Gastrocnemius medialis (tissue), 4 donors: ENCODE measurements at regions not wholly inside any gene's neighbourhood (a gene's known extent, or its start where the extent isn't known, plus 50 kb on each side); places are given as distances from the start of the nearest gene placed in this dataset.

ENCODE experiments used
- ATAC-seq, 2 donors: fragments of 150-250 bp; one replicate each; pipeline ENCODE4 v1.9.1; 2016
- DNase-seq, 2 donors: peaks; one replicate each; pipeline ENCODE4 v3.0.0-alpha.2; 2019
- H3K27ac ChIP-seq, 4 donors: fragments of 200-600 bp; sonication (generic); 1 replicate in 1 of 4; 2 replicates in 3 of 4; pipeline ENCODE4 v1.5.1; 2016 to 2018; ENCODE audit warnings: mild to moderate bottlenecking in 2 of 4, moderate library complexity in 1 of 4
- H3K27me3 ChIP-seq, 3 donors: fragments of 200-600 bp; sonication (generic) in 2 of 3; 1 replicate in 1 of 3; 2 replicates in 2 of 3; pipeline versions ENCODE4 v1.5.1 to v1.6.0; 2016 to 2019; ENCODE audit warnings: mild to moderate bottlenecking in 1 of 3, moderate library complexity in 1 of 3
- H3K36me3 ChIP-seq, 2 donors: fragments of 200-600 bp; sonication (generic) in 1 of 2; one replicate each; pipeline ENCODE4 v1.5.1; 2017 to 2018
- H3K4me1 ChIP-seq, 2 donors: fragments of 200-600 bp; sonication (generic) in 1 of 2; one replicate each; pipeline ENCODE4 v1.5.1; 2016 to 2017; ENCODE audit warnings: mild to moderate bottlenecking in 2 of 2
- H3K4me3 ChIP-seq, 4 donors: fragments of 200-600 bp; sonication (generic) in 3 of 4; 1 replicate in 1 of 4; 2 replicates in 3 of 4; pipeline ENCODE4 v1.5.1; 2016 to 2019; ENCODE audit warnings: mild to moderate bottlenecking in 2 of 4
- H3K9me3 ChIP-seq, 3 donors: fragments of 200-600 bp; sonication (generic) in 2 of 3; 1 replicate in 1 of 3; 2 replicates in 2 of 3; pipeline ENCODE4 v1.5.1; 2016 to 2019
- POLR2A ChIP-seq, 2 donors: fragments of 450-650 bp; IDR thresholded peaks; one replicate each; pipeline ENCODE4 v1.6.1; 2017; ENCODE audit warnings: antibody characterized with exemption in 2 of 2, mild to moderate bottlenecking in 2 of 2, moderate library complexity in 2 of 2
- in situ Hi-C, 4 donors: fragments of 200-750 bp; cut with MboI; loops; one replicate each; pipeline versions ENCODE4 v1.15.0 to v1.8.0; 2017; ENCODE audit warnings: low sequenced_read_pairs in 4 of 4
- intact Hi-C: fragments of 100-400 bp; cut with DNase I; formaldehyde crosslinking; loops from one replicate; pipeline ENCODE4 v1.15.1; 2023; ENCODE audit warnings: low total_unique reads
- TF ChIP-seq, protein P1 (sequence below), 5 experiments: fragments of 450-650 bp in 3 of 5; fragments of 200-600 bp in 2 of 5; sonication (generic) in 2 of 5; IDR thresholded peaks in 4 of 5; conservative IDR thresholded peaks in 1 of 5; 1 replicate in 4 of 5; 2 replicates in 1 of 5; pipeline ENCODE4 v1.5.1; 2016 to 2019; ENCODE audit warnings: antibody characterized with exemption in 5 of 5, mild to moderate bottlenecking in 3 of 5, moderate library complexity in 3 of 5

DNA sequence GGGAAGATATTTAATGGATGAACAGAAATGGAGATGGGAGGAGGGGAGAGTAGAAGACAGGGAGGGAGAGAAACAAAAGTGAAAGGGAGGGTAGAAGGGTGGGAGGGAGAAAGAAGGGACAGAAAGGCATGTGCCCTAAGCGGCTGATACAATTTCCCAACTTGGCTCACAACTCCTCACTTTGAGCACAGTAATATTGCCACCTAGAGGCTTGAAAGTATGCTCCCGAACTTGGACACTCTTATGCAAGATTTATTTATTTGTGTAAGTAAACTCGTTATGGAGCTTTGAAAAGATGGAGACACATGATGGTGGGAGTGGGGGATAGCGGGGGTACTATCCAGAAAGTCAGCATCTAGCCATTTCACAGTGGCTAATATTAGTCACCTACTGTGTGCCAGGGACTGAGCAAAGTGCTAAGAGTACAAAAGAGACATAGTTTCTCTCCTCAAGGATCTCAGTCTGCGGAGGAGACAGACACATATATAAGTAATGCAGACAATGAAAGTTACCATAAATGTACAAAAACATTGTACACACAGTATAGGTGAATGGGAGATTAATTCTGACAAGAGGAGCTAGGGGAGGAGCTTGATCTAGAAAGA is 189.7 kb downstream of the SEC16B start:
- no peaks in the 10 kb centered on the region for H3K36me3 ChIP-seq
- ATAC-seq: peak; percentile 98 to 99
- peaks cover 0 to 9% of the 10 kb centered on the region in 2 donors for H3K4me1 ChIP-seq
- intact Hi-C loops: loop anchor here (1.0 to 5.0 kb wide), 3 partner anchors 353 to 883 kb away; no protein-coding TSS in a partner anchor
- no peak for TF ChIP-seq POLR2A (IDR thresholded peaks at IDR 0.05)
- TF ChIP-seq, protein P1, sequence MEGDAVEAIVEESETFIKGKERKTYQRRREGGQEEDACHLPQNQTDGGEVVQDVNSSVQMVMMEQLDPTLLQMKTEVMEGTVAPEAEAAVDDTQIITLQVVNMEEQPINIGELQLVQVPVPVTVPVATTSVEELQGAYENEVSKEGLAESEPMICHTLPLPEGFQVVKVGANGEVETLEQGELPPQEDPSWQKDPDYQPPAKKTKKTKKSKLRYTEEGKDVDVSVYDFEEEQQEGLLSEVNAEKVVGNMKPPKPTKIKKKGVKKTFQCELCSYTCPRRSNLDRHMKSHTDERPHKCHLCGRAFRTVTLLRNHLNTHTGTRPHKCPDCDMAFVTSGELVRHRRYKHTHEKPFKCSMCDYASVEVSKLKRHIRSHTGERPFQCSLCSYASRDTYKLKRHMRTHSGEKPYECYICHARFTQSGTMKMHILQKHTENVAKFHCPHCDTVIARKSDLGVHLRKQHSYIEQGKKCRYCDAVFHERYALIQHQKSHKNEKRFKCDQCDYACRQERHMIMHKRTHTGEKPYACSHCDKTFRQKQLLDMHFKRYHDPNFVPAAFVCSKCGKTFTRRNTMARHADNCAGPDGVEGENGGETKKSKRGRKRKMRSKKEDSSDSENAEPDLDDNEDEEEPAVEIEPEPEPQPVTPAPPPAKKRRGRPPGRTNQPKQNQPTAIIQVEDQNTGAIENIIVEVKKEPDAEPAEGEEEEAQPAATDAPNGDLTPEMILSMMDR (IDR thresholded peaks at IDR 0.05 in 4 of 5, conservative IDR thresholded peaks at IDR 0.05 in 1 of 5): peak; percentile 44 to 67 (median 64)
- no peak overlapping the region for H3K4me3 ChIP-seq
- H3K27me3 ChIP-seq: no peaks in the 10 kb centered on the region
- in situ Hi-C loops: loop anchor here (25.0 kb wide), 5 partner anchors 193 to 893 kb away; no protein-coding TSS in a partner anchor
- H3K27ac ChIP-seq: no peak overlapping the region
- DNase-seq: peak in 1 of 2 donors; percentile 16
- no peaks in the 10 kb centered on the region for H3K9me3 ChIP-seq

DNA sequence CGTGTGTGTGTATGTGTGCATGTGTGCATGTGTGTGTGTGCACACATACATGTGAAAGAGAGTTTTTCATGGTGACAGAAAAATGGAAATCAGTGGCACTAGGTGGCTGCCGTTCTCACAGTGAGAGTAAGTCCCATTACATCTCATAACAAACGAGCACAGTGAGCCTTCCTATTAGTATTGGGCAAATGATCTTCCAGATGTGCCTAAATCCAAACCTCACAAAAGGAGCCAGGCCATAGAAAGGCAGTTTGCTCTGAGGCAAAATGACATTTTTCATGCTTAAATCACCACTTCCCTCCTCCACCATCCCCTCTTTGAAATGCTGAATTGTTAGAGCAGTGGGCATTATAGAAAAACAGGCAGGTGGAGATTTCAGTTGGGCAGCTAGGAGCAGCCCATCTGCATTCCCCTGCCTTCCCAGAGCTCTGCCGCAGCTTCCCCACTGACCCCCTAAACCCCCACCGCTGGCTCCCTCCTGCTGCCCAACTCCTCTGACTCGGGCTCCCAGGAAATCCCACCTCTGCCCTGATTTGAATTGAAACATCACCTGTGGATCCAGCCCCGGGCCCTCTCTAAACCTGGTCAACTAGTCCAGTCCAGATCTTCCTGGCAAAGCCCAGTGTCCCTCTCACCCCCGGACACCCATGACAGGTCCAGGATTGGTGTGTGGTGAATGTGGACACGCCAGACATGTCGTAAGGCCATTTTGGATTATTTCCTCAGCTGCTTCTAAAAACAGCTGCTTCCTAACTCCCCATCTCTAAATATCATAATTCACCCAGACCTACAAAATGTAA is 190.5 kb downstream of the SEC16B start:
- peak in 1 of 2 donors; percentile 31 for DNase-seq

DNA sequence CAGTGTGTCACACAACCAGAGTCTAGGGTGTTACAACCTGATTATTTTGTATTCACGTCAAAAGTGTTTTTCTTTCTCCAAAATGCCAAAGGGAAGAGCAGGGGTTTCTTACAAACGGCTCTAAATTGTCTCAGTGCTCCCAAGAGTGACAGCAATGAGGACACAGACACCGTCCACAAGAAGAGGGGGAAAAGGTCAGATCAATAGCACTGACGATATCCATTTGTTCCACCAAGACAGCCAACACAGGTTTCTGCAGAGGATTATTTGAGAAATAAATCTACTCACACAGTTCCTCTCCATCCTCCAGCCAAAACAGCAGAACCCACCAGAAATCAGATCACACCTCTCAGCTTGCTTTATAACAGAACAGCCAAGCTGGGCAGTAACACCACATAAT is 193.9 kb downstream of the SEC16B start:
- ATAC-seq: no peak
- TF ChIP-seq POLR2A (IDR thresholded peaks at IDR 0.05): no peak
- TF ChIP-seq, protein P1 (IDR thresholded peaks at IDR 0.05 in 4 of 5, conservative IDR thresholded peaks at IDR 0.05 in 1 of 5): no peak
- intact Hi-C loops (loop anchor here (2.0 kb wide), 1 partner anchor 207 kb away; no protein-coding TSS in a partner anchor), in situ Hi-C loops (loop anchor here (10.0 to 25.0 kb wide), 6 partner anchors 189 to 889 kb away; no protein-coding TSS in a partner anchor)
- no peak for DNase-seq
- Histone ChIP-seq H3K27me3 (no peaks in the 10 kb centered on the region), H3K4me3 (no peak overlapping the region), H3K27ac (no peak overlapping the region), H3K36me3 (no peaks in the 10 kb centered on the region), H3K9me3 (peaks cover 0 to 7% (median 0%) of the 10 kb centered on the region in 3 donors), H3K4me1 (peaks cover 0 to 9% of the 10 kb centered on the region in 2 donors)

More for the DNA sequence above, 190.5 kb downstream of the SEC16B start:
- H3K36me3 ChIP-seq: no peaks in the 10 kb centered on the region
- intact Hi-C loops (loop anchor here (1.0 kb wide), 1 partner anchor 521 kb away; no protein-coding TSS in a partner anchor), in situ Hi-C loops (loop anchor here (10.0 to 25.0 kb wide), 6 partner anchors 192 to 892 kb away; no protein-coding TSS in a partner anchor)
- H3K27ac ChIP-seq: no peak overlapping the region
- H3K27me3 ChIP-seq: no peaks in the 10 kb centered on the region
- H3K9me3 ChIP-seq: no peaks in the 10 kb centered on the region
- H3K4me3 ChIP-seq: no peak overlapping the region
- no peak for TF ChIP-seq POLR2A (IDR thresholded peaks at IDR 0.05)
- TF ChIP-seq, protein P1 (IDR thresholded peaks at IDR 0.05 in 4 of 5, conservative IDR thresholded peaks at IDR 0.05 in 1 of 5): no peak
- peaks cover 0 to 9% of the 10 kb centered on the region in 2 donors for H3K4me1 ChIP-seq
- ATAC-seq: peak; percentile 37 to 57

DNA sequence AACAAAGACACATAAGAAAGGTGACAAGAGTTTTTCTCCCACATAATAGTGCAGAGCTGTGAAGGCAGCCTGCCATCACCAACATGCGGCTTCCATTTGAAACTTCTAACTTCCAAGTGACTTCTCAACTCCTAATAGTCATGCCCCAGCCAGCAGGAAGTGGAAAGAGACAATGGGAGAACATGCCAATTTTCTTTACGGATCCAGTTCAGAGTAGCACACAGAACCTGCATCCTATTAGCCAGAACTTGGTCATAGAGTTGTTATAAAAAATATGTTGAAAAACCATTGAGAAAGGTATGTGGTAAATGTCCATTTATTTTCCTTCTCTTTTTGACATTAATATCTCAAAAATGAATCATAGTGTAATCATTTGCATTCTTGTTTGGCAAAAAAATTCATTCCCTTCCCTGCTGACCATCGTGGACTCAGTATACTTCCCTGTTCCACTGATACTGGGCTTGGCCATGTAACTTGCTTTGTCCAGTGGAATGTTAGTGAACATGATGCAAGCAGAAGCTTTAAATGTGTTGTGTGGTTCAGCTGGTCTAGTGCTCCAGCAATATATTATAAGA is 197.4 kb downstream of the SEC16B start:
- Histone ChIP-seq H3K4me1 (no peaks in the 10 kb centered on the region), H3K4me3 (no peak overlapping the region), H3K9me3 (peaks cover 0 to 7% (median 0%) of the 10 kb centered on the region in 3 donors), H3K36me3 (no peaks in the 10 kb centered on the region), H3K27ac (no peak overlapping the region), H3K27me3 (no peaks in the 10 kb centered on the region)
- in situ Hi-C loops: loop anchor here in 2 of 4 donors (10.0 kb wide), 1 partner anchor 518 kb away; no protein-coding TSS in a partner anchor
- intact Hi-C loops: no loop called here
- no peak for DNase-seq
- no peak for ATAC-seq
- TF ChIP-seq, protein P1 (IDR thresholded peaks at IDR 0.05 in 4 of 5, conservative IDR thresholded peaks at IDR 0.05 in 1 of 5): no peak
- no peak for TF ChIP-seq POLR2A (IDR thresholded peaks at IDR 0.05)
